ENCODE measurements at regions not wholly inside any gene's neighbourhood (a gene's known extent, or its start where the extent isn't known, plus 50 kb on each side); places are given as distances from the start of the nearest gene placed in this dataset.

DNA sequence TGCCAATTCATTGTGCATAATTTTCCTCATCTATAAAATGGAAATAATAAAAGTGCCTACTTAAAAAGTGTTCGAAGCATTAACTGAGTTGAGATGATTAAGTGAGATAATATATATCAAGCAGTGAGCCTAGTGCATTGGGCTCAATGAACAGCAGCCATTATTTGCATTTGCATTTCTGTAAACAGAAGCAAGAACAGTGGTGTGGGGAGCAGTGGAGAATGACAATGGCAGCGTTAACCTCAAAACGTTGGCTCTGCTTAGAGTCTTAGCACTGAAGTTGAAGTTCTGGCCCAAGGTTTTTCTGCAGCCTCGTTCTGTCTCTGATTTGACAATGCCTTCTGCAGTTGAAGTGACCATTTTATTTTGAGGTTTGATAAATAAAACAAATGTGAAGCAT is 466.3 kb upstream of the ONECUT1 start:
- DNase-seq (ENCODE audit: low read depth) = no peak
- H3K4me3 ChIP-seq (ENCODE audit: low read length) = no peak overlapping the region
- TF ChIP-seq CTCF (IDR thresholded peaks at IDR 0.05; ENCODE audit: insufficient read depth, low read depth, low read length, missing control alignments) = no peak

GRCh38 chr15:53256043-53256442 is 465.9 kb upstream of the ONECUT1 start:
- TF ChIP-seq CTCF (IDR thresholded peaks at IDR 0.05; ENCODE audit: insufficient read depth, low read depth, low read length, missing control alignments) = no peak
- H3K4me3 ChIP-seq (ENCODE audit: low read length) = no peak overlapping the region
- DNase-seq (ENCODE audit: low read depth) = no peak

DNA sequence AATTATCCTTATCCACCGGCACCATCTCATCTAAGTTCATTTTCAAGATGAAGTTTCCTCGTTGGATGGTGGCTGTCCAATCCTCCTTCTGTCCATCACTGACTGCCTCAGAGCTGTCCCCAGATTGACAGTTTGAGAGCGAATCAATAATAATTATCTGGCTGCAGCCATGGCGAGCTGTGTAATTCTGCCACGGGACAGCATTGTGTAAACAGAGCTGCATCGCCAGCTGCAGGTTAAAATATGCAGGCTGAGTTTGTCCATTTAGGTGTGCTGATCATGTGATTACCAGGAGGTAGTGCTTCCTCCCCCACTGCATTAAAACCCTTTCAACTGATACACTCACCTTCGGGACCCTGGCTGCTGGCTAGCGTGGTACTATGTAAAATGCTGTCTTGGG is 461.9 kb upstream of the ONECUT1 start:
- no peak for DNase-seq (ENCODE audit: low read depth)
- H3K4me3 ChIP-seq (ENCODE audit: low read length) = no peak overlapping the region
- no peak for TF ChIP-seq CTCF (IDR thresholded peaks at IDR 0.05; ENCODE audit: insufficient read depth, low read depth, low read length, missing control alignments)

DNA sequence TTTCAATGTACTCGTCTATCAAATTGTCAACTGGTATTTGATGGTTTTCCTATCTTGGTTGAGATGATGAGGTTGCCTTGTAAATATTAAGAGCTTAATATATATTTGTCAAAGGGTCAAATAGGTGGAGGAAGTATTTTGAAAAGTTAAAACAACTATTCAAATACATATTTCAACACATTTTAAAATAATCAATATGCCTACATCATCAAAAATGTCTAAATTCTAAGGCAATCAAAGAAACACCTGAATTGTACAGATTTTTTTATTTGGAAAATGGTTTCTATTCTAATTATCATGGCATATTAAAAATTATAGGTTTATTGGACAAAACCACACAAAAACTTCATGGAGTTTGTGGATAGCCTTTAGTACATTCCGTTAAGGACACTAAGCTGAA is 461.4 kb upstream of the ONECUT1 start:
- no peak overlapping the region for H3K4me3 ChIP-seq (ENCODE audit: low read length)
- no peak for DNase-seq (ENCODE audit: low read depth)
- no peak for TF ChIP-seq CTCF (IDR thresholded peaks at IDR 0.05; ENCODE audit: insufficient read depth, low read depth, low read length, missing control alignments)

GRCh38 chr15:53247041-53247708 is 457.0 kb upstream of the ONECUT1 start:
- H3K4me3 ChIP-seq (ENCODE audit: low read length) = no peak overlapping the region
- no peak for DNase-seq (ENCODE audit: low read depth)
- TF ChIP-seq CTCF (IDR thresholded peaks at IDR 0.05; ENCODE audit: insufficient read depth, low read depth, low read length, missing control alignments) = no peak

DNA sequence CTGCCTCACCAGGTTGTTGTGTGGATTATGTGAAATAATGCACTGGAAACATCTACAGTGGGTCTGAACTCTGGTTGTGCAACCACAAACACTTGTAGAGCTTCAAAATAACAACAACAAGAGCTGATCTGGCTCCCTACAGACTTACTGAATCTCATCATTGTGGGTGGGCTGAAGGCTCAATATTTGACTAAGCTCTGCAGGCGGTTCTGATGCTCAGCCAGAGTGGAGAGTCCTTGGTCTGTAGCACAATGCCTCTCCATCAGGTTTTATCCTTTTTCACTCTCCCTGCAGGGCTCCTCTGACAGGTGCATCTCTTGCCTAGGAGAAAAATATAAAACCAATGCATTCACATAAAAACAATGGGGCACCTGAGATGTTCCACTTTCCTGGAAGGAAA is 456.3 kb upstream of the ONECUT1 start:
- DNase-seq (ENCODE audit: low read depth) = no peak
- no peak for TF ChIP-seq CTCF (IDR thresholded peaks at IDR 0.05; ENCODE audit: insufficient read depth, low read depth, low read length, missing control alignments)
- H3K4me3 ChIP-seq (ENCODE audit: low read length) = no peak overlapping the region

DNA sequence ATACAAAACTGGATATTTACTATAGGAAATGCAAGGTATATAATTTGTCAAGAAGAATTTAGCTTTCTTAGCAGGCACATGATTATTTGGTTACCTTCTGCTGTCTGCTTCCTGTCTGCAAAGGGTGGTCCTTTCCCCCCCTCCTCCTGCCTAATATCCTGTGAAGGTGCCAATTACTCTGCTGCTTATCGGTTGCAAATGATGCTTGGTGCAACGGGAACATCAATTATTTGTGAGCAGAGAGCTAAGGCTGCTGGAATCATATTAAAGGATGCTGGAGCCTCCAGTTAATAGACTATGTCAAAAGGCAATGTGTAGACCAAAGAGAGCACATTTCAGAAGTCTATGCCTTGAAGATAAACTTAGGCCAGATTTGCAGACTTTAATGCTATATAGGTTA is 443.7 kb upstream of the ONECUT1 start:
- TF ChIP-seq CTCF (IDR thresholded peaks at IDR 0.05; ENCODE audit: insufficient read depth, low read depth, low read length, missing control alignments) = no peak
- DNase-seq (ENCODE audit: low read depth) = no peak
- H3K4me3 ChIP-seq (ENCODE audit: low read length) = no peak overlapping the region

All from epithelial cell of esophagus (primary cell).